GM12878 (cell line): ENCODE measurements at regions not wholly inside any gene's neighbourhood (a gene's known extent, or its start where the extent isn't known, plus 50 kb on each side); places are given as distances from the start of the nearest gene placed in this dataset.

ENCODE experiments used
- ATAC-seq: fragments of 200-7000 bp; cut with Tn5 transposase; 3 replicates; pipeline ENCODE4 v1.9.1; 2020; ENCODE audit warnings: mild to moderate bottlenecking, moderate library complexity
- BruUV-seq: library from RNA; stranded (reverse); fragments of 400-500 nt; replicated peaks from 2 replicates; lab custom pipeline; 2021; lab: Mats Ljungman, UMichigan
- CTCF ChIA-PET: fragments of 300-600 bp; sonication (Branson Sonifier 250); formaldehyde crosslinking; extraction: SDS; loops from one replicate; lab custom pipeline; 2021; ENCODE audit warnings: inconsistent platforms; lab: Yijun Ruan, JAX
- POLR2A ChIA-PET: fragments of 350-600 bp; formaldehyde crosslinking; extraction: SDS; loops from one replicate; lab custom pipeline; 2021; ENCODE audit warnings: inconsistent platforms; lab: Charles Lee
- RAD21 ChIA-PET: fragments of 300-600 bp; sonication (Branson Sonifier 250); formaldehyde crosslinking; loops from one replicate; lab custom pipeline; 2023; ENCODE audit warnings: antibody characterized with exemption; ENCODE audit not compliant: unreplicated experiment; lab: Charles Lee
- SMC1A ChIA-PET: fragments of 300-600 bp; sonication (Branson Sonifier 250); formaldehyde crosslinking; loops from one replicate; lab custom pipeline; 2023; ENCODE audit not compliant: unreplicated experiment, uncharacterized antibody; lab: Charles Lee
- DNase-seq: peaks from one replicate; pipeline ENCODE4 v3.0.0-alpha.2; 2011; ENCODE audit warnings: low read depth, low spot score
- FAIRE-seq: peaks from 3 replicates; lab custom pipeline; 2011; peaks lifted over from hg19 to GRCh38; lab: Jason Lieb, UNC
- H2AFZ ChIP-seq: 2 replicates; pipeline ENCODE4 v1.6.0; 2011; ENCODE audit warnings: low read depth, low read length, control low read depth; ENCODE audit not compliant: control insufficient read depth
- H3K27ac ChIP-seq: 2 replicates; pipeline ENCODE4 v1.5.1; 2011; ENCODE audit warnings: control low read depth; ENCODE audit not compliant: control insufficient read depth, insufficient read depth
- H3K27me3 ChIP-seq, 2 experiments: replicated peaks in 1 of 2; 2 replicates each; pipeline versions ENCODE4 v1.6.0 to v1.6.1; 2011; ENCODE audit warnings: low read length in 1 of 2; ENCODE audit not compliant: control insufficient read depth in 2 of 2, insufficient read depth in 2 of 2
- H3K36me3 ChIP-seq, 2 experiments: 2 replicates each; pipeline ENCODE4 v1.5.1; 2011; ENCODE audit warnings: low read length in 1 of 2; ENCODE audit not compliant: control insufficient read depth in 2 of 2, insufficient read depth in 2 of 2
- H3K4me1 ChIP-seq: 2 replicates; pipeline ENCODE4 v1.6.1; 2011; ENCODE audit warnings: mild to moderate bottlenecking, low read length, moderate library complexity, mixed read lengths; ENCODE audit not compliant: control insufficient read depth, insufficient read depth
- H3K4me2 ChIP-seq: 2 replicates; pipeline ENCODE4 v1.6.0; 2011; ENCODE audit warnings: control low read depth; ENCODE audit not compliant: control insufficient read depth, insufficient read depth
- H3K4me3 ChIP-seq: fragments of 200-600 bp; sonication (generic); 2 replicates; pipeline ENCODE4 v1.5.1; 2016
- H3K79me2 ChIP-seq: 2 replicates; pipeline ENCODE4 v1.6.0; 2011; ENCODE audit warnings: low read length; ENCODE audit not compliant: control insufficient read depth, insufficient read depth
- H3K9ac ChIP-seq: 2 replicates; pipeline ENCODE4 v1.8.0; 2011; ENCODE audit warnings: low read length, control low read depth, mixed read lengths; ENCODE audit not compliant: control insufficient read depth, insufficient read depth
- H3K9me3 ChIP-seq: replicated peaks from 3 replicates; pipeline ENCODE4 v1.5.1; 2011; ENCODE audit warnings: mild to moderate bottlenecking, low read length; ENCODE audit not compliant: control insufficient read depth, insufficient read depth
- H4K20me1 ChIP-seq: 2 replicates; pipeline ENCODE4 v1.6.0; 2011; ENCODE audit not compliant: control insufficient read depth, insufficient read depth
- BMI1 ChIP-seq: fragments of 450-650 bp; IDR thresholded peaks from 2 replicates; pipeline ENCODE4 v1.6.1; 2016; ENCODE audit warnings: mild to moderate bottlenecking, moderate library complexity, borderline replicate concordance
- CBX5 ChIP-seq: sonication (generic); IDR thresholded peaks from 2 replicates; pipeline ENCODE4 v1.6.1; 2016; ENCODE audit warnings: low read depth, moderate library complexity, mild to moderate bottlenecking, inconsistent platforms
- CREB1 ChIP-seq: IDR thresholded peaks from 2 replicates; pipeline ENCODE4 v1.6.1; 2012; ENCODE audit warnings: low read depth, mild to moderate bottlenecking, inconsistent platforms
- EED ChIP-seq: sonication (generic); IDR thresholded peaks from 2 replicates; pipeline ENCODE4 v1.6.1; 2016; ENCODE audit warnings: antibody characterized with exemption, low read depth
- ESRRA ChIP-seq: IDR thresholded peaks from 2 replicates; pipeline ENCODE4 v1.6.1; 2012; ENCODE audit warnings: mild to moderate bottlenecking, low read length, improper control_type of control experiment
- IKZF2 ChIP-seq, 2 experiments: fragments of 450-650 bp; IDR thresholded peaks; 2 replicates each; pipeline ENCODE4 v1.6.1; 2017; ENCODE audit warnings: mild to moderate bottlenecking in 2 of 2, moderate library complexity in 2 of 2
- MTA3 ChIP-seq: IDR thresholded peaks from 2 replicates; pipeline ENCODE4 v1.6.1; 2012; ENCODE audit warnings: low read length, inconsistent platforms, borderline replicate concordance
- NR2C2 ChIP-seq: IDR thresholded peaks from 2 replicates; pipeline ENCODE4 v1.6.1; 2011; ENCODE audit warnings: borderline replicate concordance, low read depth; ENCODE audit not compliant: control insufficient read depth, insufficient read length
- PAX8 ChIP-seq: fragments of 450-650 bp; IDR thresholded peaks from 2 replicates; pipeline ENCODE4 v1.6.1; 2017; ENCODE audit warnings: mild to moderate bottlenecking, moderate library complexity
- WGBS: methylation state at CpG from one replicate; pipeline ENCODE4 v1.1.6; 2016; ENCODE audit warnings: low lambda C conversion rate; ENCODE audit not compliant: insufficient replicate concordance, insufficient coverage; ENCODE audit errors: missing lambda C conversion rate; 5-methylcytosine and 5-hydroxymethylcytosine counted together
- in situ Hi-C: fragments of 300-500 bp; cut with MboI; formaldehyde crosslinking; loops from 9 replicates; pipeline ENCODE4 v1.14.3; 2018; ENCODE audit warnings: mixed read lengths
- intact Hi-C: fragments of 100-400 bp; cut with micrococcal nuclease; formaldehyde crosslinking; loops from one replicate; pipeline ENCODE4 v1.14.2; 2022; ENCODE audit not compliant: unreplicated experiment
- TF ChIP-seq, protein P1 (sequence below): fragments of 450-650 bp; IDR thresholded peaks from 2 replicates; pipeline ENCODE4 v1.6.1; 2018; ENCODE audit warnings: mild to moderate bottlenecking, low read depth, moderate library complexity; ENCODE audit not compliant: partially characterized antibody
- TF ChIP-seq, protein P2 (sequence below): IDR thresholded peaks from 2 replicates; pipeline ENCODE4 v1.6.1; 2011; ENCODE audit warnings: low read depth, mild to moderate bottlenecking, low read length, moderate library complexity, borderline replicate concordance; ENCODE audit errors: extremely low read depth
- TF ChIP-seq, protein P3 (sequence below): fragments of 450-650 bp; IDR thresholded peaks from 2 replicates; pipeline ENCODE4 v1.6.1; 2017; ENCODE audit warnings: mild to moderate bottlenecking, moderate library complexity

DNA sequence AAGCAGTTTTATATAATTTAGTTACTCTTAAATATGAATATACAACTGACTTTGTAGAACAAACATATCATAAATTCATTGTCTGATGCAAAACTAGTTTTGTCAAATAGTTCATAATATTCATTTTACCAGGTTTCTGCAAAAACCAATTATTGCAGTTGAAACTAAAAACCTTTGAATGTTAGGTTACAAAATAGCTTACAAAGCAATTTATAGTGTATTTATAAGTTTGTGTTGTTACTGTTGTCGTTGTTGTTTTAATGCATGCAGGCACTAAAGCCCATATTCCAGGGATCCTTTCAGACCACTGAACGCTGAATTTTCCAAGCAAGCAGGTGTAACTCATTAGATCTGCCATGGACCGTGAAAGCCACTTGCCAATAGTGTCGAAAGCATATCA, 427.6 kb downstream of the ZFHX3 start:
- FAIRE-seq (no peak), DNase-seq (no peak)
- H3K4me3 ChIP-seq: no peak overlapping the region
- POLR2A ChIA-PET: interaction anchor here (0.9 to 1.5 kb wide), 2 partner anchors 13 to 15 kb away, joined by 3 to 4 read pairs; no protein-coding TSS in a partner anchor
- H2AFZ ChIP-seq: no peak overlapping the region
- CTCF ChIA-PET: no interaction called here
- no peaks in the 10 kb centered on the region for H3K4me1 ChIP-seq
- RAD21 ChIA-PET: no interaction called here
- H3K36me3 ChIP-seq: 0 out of 4 replicates have a peak, but pooled peaks cover 0 to 2% of the 10 kb centered on the region in 2 experiments
- intact Hi-C loops: no loop called here
- BruUV-seq: no TSS peak
- no peak overlapping the region for H3K27ac ChIP-seq
- no peaks in the 10 kb centered on the region for H3K79me2 ChIP-seq
- no peaks in the 10 kb centered on the region for H3K27me3 ChIP-seq
- 93% methylated on average over 4 of the region's 4 CpGs for WGBS
- no peak overlapping the region for H3K4me2 ChIP-seq
- TF ChIP-seq CREB1 (no peak), MTA3 (no peak), NR2C2 (no peak), EED (no peak), IKZF2 (IDR thresholded peaks at IDR 0.05) (no peak), CBX5 (no peak), PAX8 (no peak), ESRRA (no peak), BMI1 (no peak)
- TF ChIP-seq, protein P1, sequence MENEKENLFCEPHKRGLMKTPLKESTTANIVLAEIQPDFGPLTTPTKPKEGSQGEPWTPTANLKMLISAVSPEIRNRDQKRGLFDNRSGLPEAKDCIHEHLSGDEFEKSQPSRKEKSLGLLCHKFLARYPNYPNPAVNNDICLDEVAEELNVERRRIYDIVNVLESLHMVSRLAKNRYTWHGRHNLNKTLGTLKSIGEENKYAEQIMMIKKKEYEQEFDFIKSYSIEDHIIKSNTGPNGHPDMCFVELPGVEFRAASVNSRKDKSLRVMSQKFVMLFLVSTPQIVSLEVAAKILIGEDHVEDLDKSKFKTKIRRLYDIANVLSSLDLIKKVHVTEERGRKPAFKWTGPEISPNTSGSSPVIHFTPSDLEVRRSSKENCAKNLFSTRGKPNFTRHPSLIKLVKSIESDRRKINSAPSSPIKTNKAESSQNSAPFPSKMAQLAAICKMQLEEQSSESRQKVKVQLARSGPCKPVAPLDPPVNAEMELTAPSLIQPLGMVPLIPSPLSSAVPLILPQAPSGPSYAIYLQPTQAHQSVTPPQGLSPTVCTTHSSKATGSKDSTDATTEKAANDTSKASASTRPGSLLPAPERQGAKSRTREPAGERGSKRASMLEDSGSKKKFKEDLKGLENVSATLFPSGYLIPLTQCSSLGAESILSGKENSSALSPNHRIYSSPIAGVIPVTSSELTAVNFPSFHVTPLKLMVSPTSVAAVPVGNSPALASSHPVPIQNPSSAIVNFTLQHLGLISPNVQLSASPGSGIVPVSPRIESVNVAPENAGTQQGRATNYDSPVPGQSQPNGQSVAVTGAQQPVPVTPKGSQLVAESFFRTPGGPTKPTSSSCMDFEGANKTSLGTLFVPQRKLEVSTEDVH: no peak
- TF ChIP-seq, protein P2, sequence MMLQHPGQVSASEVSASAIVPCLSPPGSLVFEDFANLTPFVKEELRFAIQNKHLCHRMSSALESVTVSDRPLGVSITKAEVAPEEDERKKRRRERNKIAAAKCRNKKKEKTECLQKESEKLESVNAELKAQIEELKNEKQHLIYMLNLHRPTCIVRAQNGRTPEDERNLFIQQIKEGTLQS: no peak
- TF ChIP-seq, protein P3, sequence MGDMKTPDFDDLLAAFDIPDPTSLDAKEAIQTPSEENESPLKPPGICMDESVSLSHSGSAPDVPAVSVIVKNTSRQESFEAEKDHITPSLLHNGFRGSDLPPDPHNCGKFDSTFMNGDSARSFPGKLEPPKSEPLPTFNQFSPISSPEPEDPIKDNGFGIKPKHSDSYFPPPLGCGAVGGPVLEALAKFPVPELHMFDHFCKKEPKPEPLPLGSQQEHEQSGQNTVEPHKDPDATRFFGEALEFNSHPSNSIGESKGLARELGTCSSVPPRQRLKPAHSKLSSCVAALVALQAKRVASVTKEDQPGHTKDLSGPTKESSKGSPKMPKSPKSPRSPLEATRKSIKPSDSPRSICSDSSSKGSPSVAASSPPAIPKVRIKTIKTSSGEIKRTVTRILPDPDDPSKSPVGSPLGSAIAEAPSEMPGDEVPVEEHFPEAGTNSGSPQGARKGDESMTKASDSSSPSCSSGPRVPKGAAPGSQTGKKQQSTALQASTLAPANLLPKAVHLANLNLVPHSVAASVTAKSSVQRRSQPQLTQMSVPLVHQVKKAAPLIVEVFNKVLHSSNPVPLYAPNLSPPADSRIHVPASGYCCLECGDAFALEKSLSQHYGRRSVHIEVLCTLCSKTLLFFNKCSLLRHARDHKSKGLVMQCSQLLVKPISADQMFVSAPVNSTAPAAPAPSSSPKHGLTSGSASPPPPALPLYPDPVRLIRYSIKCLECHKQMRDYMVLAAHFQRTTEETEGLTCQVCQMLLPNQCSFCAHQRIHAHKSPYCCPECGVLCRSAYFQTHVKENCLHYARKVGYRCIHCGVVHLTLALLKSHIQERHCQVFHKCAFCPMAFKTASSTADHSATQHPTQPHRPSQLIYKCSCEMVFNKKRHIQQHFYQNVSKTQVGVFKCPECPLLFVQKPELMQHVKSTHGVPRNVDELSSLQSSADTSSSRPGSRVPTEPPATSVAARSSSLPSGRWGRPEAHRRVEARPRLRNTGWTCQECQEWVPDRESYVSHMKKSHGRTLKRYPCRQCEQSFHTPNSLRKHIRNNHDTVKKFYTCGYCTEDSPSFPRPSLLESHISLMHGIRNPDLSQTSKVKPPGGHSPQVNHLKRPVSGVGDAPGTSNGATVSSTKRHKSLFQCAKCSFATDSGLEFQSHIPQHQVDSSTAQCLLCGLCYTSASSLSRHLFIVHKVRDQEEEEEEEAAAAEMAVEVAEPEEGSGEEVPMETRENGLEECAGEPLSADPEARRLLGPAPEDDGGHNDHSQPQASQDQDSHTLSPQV: no peak
- TF ChIP-seq, all 136 proteins: peak for 0
- Histone ChIP-seq H3K9ac (no peak overlapping the region), H4K20me1 (no peaks in the 10 kb centered on the region), H3K9me3 (peaks cover 2% of the 10 kb centered on the region; the same call in 1 of the 3 replicates)
- in situ Hi-C loops: no loop called here
- no peak for ATAC-seq
- SMC1A ChIA-PET: interaction anchor here (0.7 to 1.3 kb wide), 3 partner anchors 13 to 31 kb away, joined by 3 read pairs; no protein-coding TSS in a partner anchor
